SK-N-SH treated with all-trans-retinoic acid at 6 μM for 48 hours (cell line): ENCODE measurements at regions not wholly inside any gene's neighbourhood (a gene's known extent, or its start where the extent isn't known, plus 50 kb on each side); places are given as distances from the start of the nearest gene placed in this dataset.

Source experiments
- CREB5 ChIP-seq: fragments of 250-450 bp; sonication (Bioruptor Pico); IDR thresholded peaks from 2 replicates; pipeline ENCODE4 v1.5.1; 2020; ENCODE audit warnings: low read depth, mild to moderate bottlenecking, moderate library complexity
- PATZ1 ChIP-seq: fragments of 250-450 bp; sonication (Bioruptor Pico); IDR thresholded peaks from 2 replicates; pipeline ENCODE4 v1.8.0; 2020; ENCODE audit warnings: mild to moderate bottlenecking, moderate library complexity, borderline replicate concordance
- RARB ChIP-seq: fragments of 250-450 bp; sonication (Bioruptor Pico); IDR thresholded peaks from 2 replicates; pipeline ENCODE4 v1.8.0; 2021; ENCODE audit warnings: mild to moderate bottlenecking, moderate library complexity
- ZFP3 ChIP-seq: fragments of 250-450 bp; sonication (Bioruptor Pico); IDR thresholded peaks from 2 replicates; pipeline ENCODE4 v1.5.0; 2020; ENCODE audit warnings: mild to moderate bottlenecking, moderate library complexity
- ZFP30 ChIP-seq: fragments of 450-650 bp; formaldehyde crosslinking; IDR thresholded peaks from 2 replicates; pipeline ENCODE4 v1.5.0; 2022; ENCODE audit warnings: mild to moderate bottlenecking, moderate library complexity
- ZNF565 ChIP-seq: fragments of 450-650 bp; formaldehyde crosslinking; conservative IDR thresholded peaks from 2 replicates; pipeline ENCODE4 v1.5.0; 2020; ENCODE audit warnings: low read depth, mild to moderate bottlenecking, moderate library complexity

GRCh38 chr5:42940853-42941252 is 99.3 kb downstream of the ANXA2R start:
- no peak for TF ChIP-seq CREB5 (CRISPR knock-in tag)
- TF ChIP-seq ZFP30 (CRISPR knock-in tag), result no peak
- no peak for TF ChIP-seq RARB (CRISPR knock-in tag)
- TF ChIP-seq ZFP3 (CRISPR knock-in tag), result no peak
- TF ChIP-seq PATZ1 (CRISPR knock-in tag), result no peak
- TF ChIP-seq ZNF565 (CRISPR knock-in tag), result no peak
